H9 (cell line): ENCODE measurements at regions not wholly inside any gene's neighbourhood (a gene's known extent, or its start where the extent isn't known, plus 50 kb on each side); places are given as distances from the start of the nearest gene placed in this dataset.
A peak's percentile ranks its signal among the peaks of the same experiment; 100 is the strongest.

ENCODE experiments used
- DNase-seq: peaks from one replicate; pipeline ENCODE4 v3.0.0-alpha.2; 2017
- H2AFZ ChIP-seq: one replicate; pipeline ENCODE4 v1.6.1; 2013; ENCODE audit warnings: mild to moderate bottlenecking, low read length, control low read depth, moderate library complexity
- H2AK5ac ChIP-seq: 2 replicates; pipeline ENCODE4 v1.6.1; 2013; ENCODE audit warnings: low read length, control low read depth, mixed read lengths; ENCODE audit not compliant: insufficient read length
- H2BK120ac ChIP-seq: one replicate; pipeline ENCODE4 v1.6.1; 2013; ENCODE audit warnings: low read depth, mild to moderate bottlenecking, low read length, control low read depth, inconsistent platforms; ENCODE audit not compliant: poor library complexity, severe bottlenecking
- H2BK12ac ChIP-seq: 2 replicates; pipeline ENCODE4 v1.6.1; 2013; ENCODE audit warnings: low read length, control low read depth, mixed read lengths, low read depth; ENCODE audit not compliant: insufficient read length
- H2BK15ac ChIP-seq: 2 replicates; pipeline ENCODE4 v1.6.1; 2013; ENCODE audit warnings: low read depth, low read length, control low read depth
- H2BK20ac ChIP-seq: one replicate; pipeline ENCODE4 v1.6.1; 2013; ENCODE audit warnings: low read depth, mild to moderate bottlenecking, low read length, control low read depth, inconsistent platforms; ENCODE audit not compliant: poor library complexity, severe bottlenecking
- H2BK5ac ChIP-seq: 2 replicates; pipeline ENCODE4 v1.6.1; 2013; ENCODE audit warnings: low read length, control low read depth, mixed read lengths; ENCODE audit not compliant: insufficient read length
- H3K14ac ChIP-seq: 2 replicates; pipeline ENCODE4 v1.6.1; 2013; ENCODE audit warnings: low read length, control low read depth; ENCODE audit not compliant: insufficient read depth
- H3K18ac ChIP-seq: 2 replicates; pipeline ENCODE4 v1.6.1; 2013; ENCODE audit warnings: low read depth, mild to moderate bottlenecking, mixed read lengths, low read length, control low read depth; ENCODE audit not compliant: insufficient read length
- H3K23ac ChIP-seq: 2 replicates; pipeline ENCODE4 v1.6.1; 2013; ENCODE audit warnings: low read length, control low read depth, mixed read lengths, low read depth; ENCODE audit not compliant: insufficient read length
- H3K23me2 ChIP-seq: 2 replicates; pipeline ENCODE4 v1.6.1; 2013; ENCODE audit warnings: low read depth, mild to moderate bottlenecking, mixed read lengths, low read length, control low read depth; ENCODE audit not compliant: insufficient read length, poor library complexity, severe bottlenecking
- H3K27ac ChIP-seq: 2 replicates; pipeline ENCODE4 v1.5.1; 2013; ENCODE audit warnings: low read length, control low read depth, mixed read lengths, low read depth; ENCODE audit not compliant: insufficient read length
- H3K27me3 ChIP-seq: 2 replicates; pipeline ENCODE4 v1.6.1; 2013; ENCODE audit warnings: low read length, control low read depth, inconsistent platforms; ENCODE audit not compliant: insufficient read depth
- H3K4ac ChIP-seq: 2 replicates; pipeline ENCODE4 v1.6.1; 2013; ENCODE audit warnings: low read depth, mild to moderate bottlenecking, control low read depth, inconsistent platforms, low read length, moderate library complexity
- H3K4me1 ChIP-seq: 2 replicates; pipeline ENCODE4 v1.6.1; 2013; ENCODE audit warnings: low read length, control low read depth, inconsistent platforms; ENCODE audit not compliant: insufficient read depth
- H3K4me2 ChIP-seq: 2 replicates; pipeline ENCODE4 v1.6.1; 2013; ENCODE audit warnings: low read length, control low read depth, mixed read lengths; ENCODE audit not compliant: insufficient read length, insufficient read depth
- H3K56ac ChIP-seq: 2 replicates; pipeline ENCODE4 v1.6.1; 2013; ENCODE audit warnings: low read depth, mild to moderate bottlenecking, mixed read lengths, low read length, control low read depth; ENCODE audit not compliant: insufficient read length
- H3K79me1 ChIP-seq: 2 replicates; pipeline ENCODE4 v1.6.1; 2013; ENCODE audit warnings: low read depth, mild to moderate bottlenecking, moderate library complexity, low read length, control low read depth, inconsistent platforms; ENCODE audit not compliant: insufficient read depth, poor library complexity, severe bottlenecking
- H3K79me2 ChIP-seq: 2 replicates; pipeline ENCODE4 v1.6.1; 2013; ENCODE audit warnings: low read length, control low read depth, inconsistent platforms; ENCODE audit not compliant: insufficient read depth
- H3K9ac ChIP-seq: 2 replicates; pipeline ENCODE4 v1.6.1; 2013; ENCODE audit warnings: low read length, control low read depth, mixed read lengths; ENCODE audit not compliant: insufficient read length; ENCODE audit errors: extremely low read depth
- H3K9me3 ChIP-seq: one replicate; pipeline ENCODE4 v1.6.1; 2013; ENCODE audit warnings: low read depth, low read length, inconsistent platforms; ENCODE audit not compliant: control insufficient read depth
- H3T11ph ChIP-seq: one replicate; pipeline ENCODE4 v1.6.1; 2013; ENCODE audit warnings: mild to moderate bottlenecking, low read length, control low read depth, inconsistent platforms
- H4K20me1 ChIP-seq: one replicate; pipeline ENCODE4 v1.6.1; 2013; ENCODE audit not compliant: control insufficient read depth, insufficient read length, insufficient read depth
- H4K5ac ChIP-seq: 2 replicates; pipeline ENCODE4 v1.6.1; 2013; ENCODE audit warnings: low read depth, mild to moderate bottlenecking, mixed read lengths, low read length, control low read depth; ENCODE audit not compliant: insufficient read length
- H4K8ac ChIP-seq: replicated peaks from 2 replicates; pipeline ENCODE4 v1.6.1; 2013; ENCODE audit warnings: low read length, control low read depth, mixed read lengths, low read depth; ENCODE audit not compliant: insufficient read length
- H4K91ac ChIP-seq: 2 replicates; pipeline ENCODE4 v1.6.1; 2013; ENCODE audit warnings: low read depth, mild to moderate bottlenecking, moderate library complexity, mixed read lengths, low read length, control low read depth; ENCODE audit not compliant: insufficient read length
- H3K27ac Mint-ChIP-seq, 3 experiments: 2 replicates in 2 of 3; 3 replicates in 1 of 3; pipeline ENCODE4 v1.8.0; 2020 to 2021; ENCODE audit warnings: mixed read lengths in 3 of 3, mild to moderate bottlenecking in 1 of 3, moderate library complexity in 1 of 3
- H3K27me3 Mint-ChIP-seq: 2 replicates; pipeline ENCODE4 v1.8.0; 2021; ENCODE audit warnings: low read depth, mild to moderate bottlenecking, moderate library complexity, mixed read lengths
- H3K36me3 Mint-ChIP-seq, 3 experiments: 2 replicates in 2 of 3; 3 replicates in 1 of 3; pipeline ENCODE4 v1.8.0; 2020 to 2021; ENCODE audit warnings: low read depth in 3 of 3, mixed read lengths in 3 of 3; ENCODE audit not compliant: insufficient read depth in 1 of 3
- H3K4me1 Mint-ChIP-seq, 2 experiments: 2 replicates each; pipeline ENCODE4 v1.8.0; 2020; ENCODE audit warnings: mixed read lengths in 2 of 2
- H3K4me3 Mint-ChIP-seq, 2 experiments: 2 replicates in 1 of 2; 3 replicates in 1 of 2; pipeline ENCODE4 v1.8.0; 2020 to 2021; ENCODE audit warnings: mild to moderate bottlenecking in 2 of 2, mixed read lengths in 2 of 2, moderate library complexity in 1 of 2
- H3K9me3 Mint-ChIP-seq, 2 experiments: 2 replicates in 1 of 2; 3 replicates in 1 of 2; pipeline ENCODE4 v1.8.0; 2020; ENCODE audit warnings: mild to moderate bottlenecking in 2 of 2, mixed read lengths in 2 of 2, moderate library complexity in 1 of 2
- CTCF ChIP-seq: fragments of 200-600 bp; sonication (generic); conservative IDR thresholded peaks from 3 replicates; pipeline ENCODE4 v1.8.0; 2021; ENCODE audit warnings: antibody characterized with exemption, mild to moderate bottlenecking
- WGBS: extraction: QIAGEN DNeasy Blood & Tissue Kit; methylation state at CpG from one replicate; pipeline ENCODE4 v1.1.7; 2013; ENCODE audit warnings: missing lambda C conversion rate, low lambda C conversion rate, mixed read lengths; ENCODE audit not compliant: insufficient read length; ENCODE audit errors: extremely low coverage; 5-methylcytosine and 5-hydroxymethylcytosine counted together

- Histone ChIP-seq H2AFZ (no peak overlapping the region), H3K14ac (no peak overlapping the region), H4K8ac (no peak overlapping the region), H3K56ac (no peak overlapping the region), H2AK5ac (no peak overlapping the region), H2BK12ac (no peak overlapping the region), H3K9me3 (no peaks in the 10 kb centered on the region), H2BK5ac (no peak overlapping the region), H4K91ac (no peak overlapping the region), H3K18ac (no peak overlapping the region), H2BK120ac (no peak overlapping the region), H4K20me1 (no peaks in the 10 kb centered on the region), H4K5ac (no peak overlapping the region), H3K9ac (no peak overlapping the region), H3K4me2 (no peak overlapping the region), H3K27me3 (no peaks in the 10 kb centered on the region), H2BK15ac (no peak overlapping the region), H3K27ac (no peak overlapping the region), H3K79me1 (no peaks in the 10 kb centered on the region), H3K4me1 (no peaks in the 10 kb centered on the region), H3K79me2 (no peaks in the 10 kb centered on the region), H2BK20ac (no peak overlapping the region), H3K23ac (no peak overlapping the region), H3K4ac (no peak overlapping the region), H3T11ph (no peak overlapping the region), H3K23me2 (no peaks in the 10 kb centered on the region)
- Mint-ChIP-seq H3K4me1 (peaks cover 3 to 16% of the 10 kb centered on the region in 2 experiments), H3K27me3 (no peaks in the 10 kb centered on the region; the same call in 1 of the 2 replicates), H3K27ac (0 out of 7 replicates have a peak overlapping the region, but pooled peaks of 1 of the 3 experiments have one; percentile 5), H3K4me3 (no peak overlapping the region), H3K9me3 (no peaks in the 10 kb centered on the region), H3K36me3 (peaks cover 0 to 4% (median 0%) of the 10 kb centered on the region in 3 experiments; a peak in 2 of 7 replicates)
- WGBS, result no CpG with 5 or more reads among the region's 4 CpGs
- no peak for DNase-seq
- TF ChIP-seq CTCF, result no peak
Measured at GRCh38 chr18:4758980-4759379, 303.9 kb upstream of the DLGAP1 start.
